ENCODE measurements at regions not wholly inside any gene's neighbourhood (a gene's known extent, or its start where the extent isn't known, plus 50 kb on each side); places are given as distances from the start of the nearest gene placed in this dataset.

GRCh38 chr6:139427199-139427598 is 52.8 kb upstream of the CITED2 start:
- TF ChIP-seq CTCF (IDR thresholded peaks at IDR 0.05; ENCODE audit: poor library complexity, severe bottlenecking) (no peak), RAD21 (conservative IDR thresholded peaks at IDR 0.05) (no peak), SMC3 (conservative IDR thresholded peaks at IDR 0.05; ENCODE audit: poor library complexity) (no peak), POLR2AphosphoS5 (IDR thresholded peaks at IDR 0.05) (no peak), EP300 (conservative IDR thresholded peaks at IDR 0.05; ENCODE audit: poor library complexity, severe bottlenecking) (no peak)

Measured in neural cell (in vitro differentiated cells).